ENCODE measurements at regions not wholly inside any gene's neighbourhood (a gene's known extent, or its start where the extent isn't known, plus 50 kb on each side); places are given as distances from the start of the nearest gene placed in this dataset.
A peak's percentile ranks its signal among the peaks of the same experiment; 100 is the strongest.
"Not testable (repeated sequence)": the region's sequence is repeated elsewhere in the genome, so short reads cannot be mapped to it uniquely, and the experiment has no call there.

- no peak for DNase-seq
Observed at GRCh38 chr5:53160895-53161294, 51.3 kb upstream of the MOCS2 start.

- DNase-seq, result no peak
Observed at GRCh38 chr5:53161876-53162275, 52.3 kb upstream of the MOCS2 start.

DNA sequence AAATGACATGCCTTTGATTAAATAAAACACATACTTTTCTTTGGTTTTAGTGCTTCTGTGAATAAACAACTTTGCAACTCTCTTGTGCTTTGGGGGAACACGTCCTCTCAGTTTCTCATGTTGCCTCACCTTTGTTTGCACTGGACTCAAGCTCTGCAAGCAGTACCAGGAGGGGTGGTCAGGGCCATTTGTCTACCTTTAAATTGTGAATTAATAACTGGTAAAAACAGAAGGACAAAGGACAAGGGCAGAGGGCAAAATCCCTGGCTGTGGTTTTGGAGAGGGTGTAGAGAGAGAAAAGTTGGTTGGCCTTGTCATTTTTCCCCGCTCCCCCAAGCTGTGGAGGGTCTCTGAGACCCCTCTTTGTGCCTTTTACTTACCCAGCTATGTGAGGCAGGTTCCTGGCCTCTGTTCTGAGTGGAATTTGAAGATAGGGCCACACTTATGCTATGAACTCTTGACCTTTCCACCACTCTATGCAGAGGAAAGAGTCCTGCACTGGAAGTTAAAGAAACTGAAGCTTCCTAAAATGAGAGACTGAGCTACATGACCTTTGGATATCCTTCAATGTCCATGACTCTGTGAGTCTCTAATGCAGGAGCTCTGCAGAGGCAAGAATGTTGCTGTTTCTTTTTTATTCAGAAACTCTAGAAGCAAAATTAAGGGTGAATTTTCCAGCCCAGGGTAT is 55.1 kb upstream of the MOCS2 start:
- DNase-seq, result no peak

DNA sequence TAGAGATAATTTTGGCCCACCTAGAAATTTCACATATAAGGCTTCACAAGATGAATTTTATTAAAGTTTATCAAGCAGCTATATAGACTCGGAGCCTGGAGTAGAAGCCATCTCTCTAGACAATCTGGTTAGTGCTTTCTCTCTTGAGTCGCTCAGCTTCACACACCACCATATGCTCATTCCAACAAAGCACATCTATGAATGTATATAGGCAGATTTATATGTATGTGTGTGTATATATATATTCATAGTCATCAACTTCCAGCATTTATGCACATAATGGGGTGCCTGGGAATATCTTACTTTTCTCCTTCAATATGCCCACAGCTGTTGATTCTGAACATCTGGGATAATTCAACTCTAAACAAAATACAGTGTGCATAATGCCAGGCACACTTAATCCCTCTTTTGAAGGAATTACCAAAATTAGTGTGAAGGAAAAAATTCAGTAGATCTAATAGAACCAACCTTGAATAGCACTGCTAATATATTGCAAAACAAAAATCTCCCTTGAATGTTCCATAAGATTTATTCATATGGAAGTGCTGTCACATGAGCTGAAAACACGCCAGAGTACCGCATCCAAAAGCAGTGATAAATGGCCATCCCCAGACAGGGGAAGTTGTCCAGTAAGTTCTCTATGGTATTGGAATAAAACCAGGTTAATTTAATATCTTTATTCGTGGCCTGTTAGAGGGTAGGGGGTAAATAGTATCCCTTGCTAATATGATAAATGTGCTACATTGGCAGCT is 56.0 kb upstream of the MOCS2 start:
- DNase-seq, result no peak

DNA sequence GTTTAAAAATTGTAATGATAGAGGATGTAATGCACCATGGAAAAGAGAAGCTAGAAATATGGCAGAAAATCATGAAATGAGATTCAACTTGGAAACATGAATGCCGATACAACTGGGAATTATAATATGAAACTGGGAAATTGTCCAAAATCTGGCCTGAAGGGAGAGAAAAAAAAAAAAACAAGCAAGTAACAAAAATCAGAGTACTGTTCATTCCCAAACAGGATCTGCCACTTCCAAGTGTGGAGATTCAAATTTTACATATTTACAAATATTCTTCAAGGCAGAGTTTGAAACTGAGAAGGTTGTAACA is 56.6 kb upstream of the MOCS2 start:
- no peak for DNase-seq

- no peak for DNase-seq
Observed at GRCh38 chr5:53167836-53168235, 58.3 kb upstream of the MOCS2 start.

DNA sequence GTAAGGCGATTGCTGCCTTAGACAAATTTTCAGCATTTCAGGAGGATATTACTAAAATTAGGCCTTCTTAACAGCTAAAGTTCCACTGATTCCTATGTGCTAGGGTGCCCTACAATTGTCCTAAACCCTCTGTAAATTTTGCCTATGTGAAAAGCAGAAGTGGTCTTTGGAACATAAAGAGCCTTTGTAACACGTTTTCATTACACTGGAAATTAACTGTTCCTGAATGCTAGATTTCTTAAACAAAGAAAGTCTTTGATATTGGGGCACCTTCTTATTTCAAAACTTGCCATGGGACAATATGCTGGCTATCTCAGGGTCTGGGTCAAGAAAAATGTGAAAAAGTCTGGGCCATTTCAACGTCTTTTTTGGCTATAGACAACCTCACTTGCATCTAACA is 60.4 kb upstream of the MOCS2 start:
- no peak for DNase-seq

DNA sequence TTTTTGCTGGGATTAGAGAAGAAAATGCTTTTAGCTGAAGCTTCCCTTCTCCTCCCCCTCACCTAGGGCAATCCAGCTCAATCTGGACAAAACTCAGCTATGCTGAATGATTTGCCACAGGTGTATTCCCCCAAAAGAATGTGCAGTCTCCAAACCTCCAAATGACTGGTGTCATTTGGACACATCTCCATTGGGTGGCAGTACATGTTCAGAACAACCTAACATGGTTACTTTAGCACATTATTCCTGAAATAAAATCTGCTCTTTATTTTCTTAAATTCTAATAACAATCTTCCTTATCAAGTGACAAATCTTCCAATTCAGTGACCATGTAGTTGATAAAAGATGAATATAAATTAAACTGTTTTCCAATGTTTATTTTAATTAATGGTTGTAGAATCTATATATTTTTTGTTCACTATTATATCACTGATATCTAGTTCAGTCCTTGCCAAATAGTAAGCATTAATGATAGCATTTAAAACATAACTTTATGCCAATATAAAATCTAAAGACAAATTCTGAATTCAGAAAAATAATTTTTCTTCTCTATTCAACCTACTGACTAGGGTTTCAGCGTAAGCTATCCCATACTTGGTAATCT is 61.3 kb upstream of the MOCS2 start:
- DNase-seq, result peak; percentile 25

DNA sequence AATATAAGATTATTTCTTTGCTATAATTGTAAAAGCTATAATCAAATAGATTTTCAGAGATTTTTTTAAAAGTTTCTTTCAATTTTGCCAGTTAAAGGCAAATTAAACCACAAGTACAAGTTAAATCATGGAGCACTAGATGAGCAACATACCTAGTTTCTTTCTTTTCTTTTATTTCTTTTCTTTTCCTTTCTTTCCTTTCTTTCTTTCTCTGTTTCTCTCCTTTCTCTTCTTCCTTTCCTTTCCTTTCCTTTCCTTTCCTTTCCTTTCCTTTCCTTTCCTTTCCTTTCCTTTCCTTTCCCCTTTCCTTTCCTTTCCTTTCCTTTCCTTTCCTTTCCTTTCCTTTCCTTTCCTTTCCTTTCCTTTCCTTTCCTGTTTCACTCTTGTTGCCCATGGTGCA is 62.5 kb upstream of the MOCS2 start:
- not testable (repeated sequence) for DNase-seq

DNA sequence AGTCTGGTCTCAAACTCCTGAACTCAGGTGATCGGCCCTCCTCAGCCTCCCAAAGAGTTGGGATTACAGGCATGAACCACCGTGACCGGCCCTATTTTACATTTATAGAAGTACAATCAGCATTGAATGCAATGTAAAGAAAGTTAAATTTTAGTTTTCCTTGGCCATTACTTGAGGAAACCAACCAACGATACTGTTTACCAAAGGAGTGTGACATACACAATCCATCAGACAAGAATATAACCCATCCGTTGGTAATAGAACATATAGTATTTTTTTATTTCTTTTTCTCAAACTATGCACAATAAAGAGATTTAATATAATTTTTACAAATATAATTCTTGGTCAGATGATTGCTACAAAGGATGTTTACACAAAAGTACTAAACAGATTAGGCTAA is 63.1 kb upstream of the MOCS2 start:
- no peak for DNase-seq

GRCh38 chr5:53173083-53173482 is 63.5 kb upstream of the MOCS2 start:
- DNase-seq, result no peak

DNA sequence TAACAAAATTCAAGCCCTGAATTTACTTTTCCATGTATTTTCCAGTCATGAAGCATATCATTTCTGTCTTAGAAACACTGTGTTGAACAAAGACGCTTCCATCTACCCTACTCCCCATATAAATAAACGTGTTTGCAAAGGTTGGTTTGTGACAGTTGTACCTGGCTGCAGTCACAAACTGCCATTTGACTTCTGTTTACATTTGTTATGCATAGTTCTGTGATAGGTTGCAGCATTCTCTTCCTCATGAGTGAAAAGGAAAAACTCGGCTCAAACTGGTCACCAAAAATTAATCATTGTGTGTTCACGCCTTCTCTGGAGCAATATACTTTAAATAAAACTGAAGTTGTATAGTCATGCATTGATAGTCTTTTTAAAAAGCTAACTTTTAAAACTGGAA is 69.3 kb upstream of the MOCS2 start:
- no peak for DNase-seq

- DNase-seq, result no peak
Observed at GRCh38 chr5:53179691-53180090, 70.1 kb upstream of the MOCS2 start.

DNA sequence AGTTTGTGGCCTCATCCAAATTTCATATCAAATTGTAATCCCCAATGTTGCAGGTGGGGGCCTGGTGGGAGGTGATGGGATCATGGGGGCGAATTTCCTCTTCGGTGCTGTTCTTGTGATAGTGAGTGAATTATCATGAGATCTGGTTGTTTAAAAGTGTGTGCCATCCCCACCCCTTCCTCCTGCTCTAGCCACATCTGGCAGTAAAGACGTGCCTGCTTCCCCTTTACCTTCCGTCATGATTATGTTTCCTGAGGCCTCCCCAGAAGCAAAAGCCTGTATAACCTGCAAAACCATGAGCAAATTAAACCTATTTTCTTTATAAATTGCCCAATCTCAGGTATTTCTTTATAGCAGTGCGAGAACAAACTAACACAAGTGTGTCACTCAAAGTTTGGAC is 71.0 kb upstream of the MOCS2 start:
- DNase-seq, result no peak

- no peak for DNase-seq
Observed at GRCh38 chr5:53180991-53181390, 71.4 kb upstream of the MOCS2 start.

DNA sequence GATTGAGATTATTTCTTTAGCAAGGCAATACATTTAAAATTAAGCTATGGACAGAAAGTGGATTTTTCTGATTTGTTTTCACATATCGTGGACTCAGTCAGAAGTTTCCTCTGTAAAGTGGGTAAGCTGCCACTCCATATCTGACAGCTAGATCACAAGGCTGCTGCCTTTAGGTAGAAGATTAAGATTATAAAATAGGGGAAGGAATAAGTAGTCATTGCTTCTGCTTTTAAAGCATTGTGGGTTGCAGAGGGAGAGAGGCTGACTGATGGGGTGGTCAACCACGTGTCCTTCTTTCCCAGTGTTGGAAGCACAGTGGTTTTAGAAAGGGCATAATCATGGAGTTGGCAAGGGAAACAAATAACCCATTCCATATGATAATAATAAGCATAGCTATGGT is 74.3 kb upstream of the MOCS2 start:
- no peak for DNase-seq

DNA sequence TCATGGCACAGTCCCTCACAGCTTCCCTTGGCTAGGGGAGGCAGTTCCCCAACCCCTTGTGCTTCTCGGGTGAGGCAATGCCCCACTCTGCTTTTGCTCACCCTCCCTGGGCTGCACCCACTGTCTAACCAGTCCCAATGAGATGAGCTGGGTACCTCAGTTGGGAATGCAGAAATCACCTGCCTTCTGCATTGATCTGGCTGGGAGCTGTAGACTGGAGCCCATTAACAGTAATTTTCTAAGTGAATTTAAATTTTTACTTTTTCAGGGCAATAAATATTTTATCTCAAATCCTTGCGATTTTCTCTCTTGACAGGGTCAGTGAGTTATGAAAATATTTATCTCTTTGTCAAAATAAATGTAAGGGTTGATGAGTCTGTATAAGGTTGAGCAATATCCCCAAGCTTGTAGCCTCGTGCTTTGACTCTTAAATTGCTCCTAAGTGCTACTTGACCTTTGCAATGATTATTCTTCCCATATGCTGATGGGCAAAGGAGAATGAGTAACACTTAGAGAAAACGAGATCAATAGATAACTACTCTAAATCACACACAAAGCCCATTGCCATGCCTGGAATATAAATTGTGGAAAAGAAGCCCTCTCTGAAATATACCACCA is 82.1 kb upstream of the MOCS2 start:
- DNase-seq, result no peak

DNA sequence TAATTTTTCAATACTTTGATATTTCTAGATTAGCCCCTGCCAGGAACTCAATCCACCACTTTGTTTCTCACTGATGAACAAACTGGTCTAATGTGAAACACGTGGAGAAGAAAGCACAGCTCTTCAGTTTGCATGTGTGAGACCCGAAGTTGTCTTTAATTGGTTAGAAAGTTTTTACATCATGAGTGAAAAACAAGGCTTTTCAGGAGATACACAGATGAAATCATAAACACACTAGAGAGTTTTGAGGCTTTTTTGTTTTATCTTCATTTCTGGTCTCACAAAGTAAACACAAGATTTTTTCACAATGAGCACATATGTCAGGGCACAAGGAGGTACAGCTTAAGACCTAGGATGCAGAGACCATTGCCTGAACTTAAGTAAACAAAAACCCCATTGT is 84.5 kb upstream of the MOCS2 start:
- no peak for DNase-seq

DNA sequence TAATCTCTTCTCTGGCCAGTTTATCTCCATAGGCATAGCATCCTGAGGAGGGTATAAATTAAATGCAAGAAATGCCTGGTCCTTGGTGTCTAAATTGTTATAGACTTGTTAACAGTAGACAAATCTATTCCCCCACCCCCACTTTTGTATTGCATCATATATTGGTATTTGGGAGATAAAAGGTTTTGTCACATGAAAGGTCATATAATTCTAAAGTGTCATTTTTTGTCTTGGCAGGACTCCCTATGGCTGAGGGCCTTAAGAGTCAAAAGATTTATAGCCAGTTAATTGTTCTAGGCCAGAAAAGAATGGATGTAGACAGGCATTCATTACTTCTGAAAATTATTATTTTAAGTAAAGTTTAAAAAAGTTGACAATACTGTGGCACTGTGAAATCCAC is 90.3 kb upstream of the MOCS2 start:
- no peak for DNase-seq

- DNase-seq, result no peak
Observed at GRCh38 chr5:53200306-53200705, 90.7 kb upstream of the MOCS2 start.

- DNase-seq, result no peak
Observed at GRCh38 chr5:53201746-53202145, 92.2 kb upstream of the MOCS2 start.

DNA sequence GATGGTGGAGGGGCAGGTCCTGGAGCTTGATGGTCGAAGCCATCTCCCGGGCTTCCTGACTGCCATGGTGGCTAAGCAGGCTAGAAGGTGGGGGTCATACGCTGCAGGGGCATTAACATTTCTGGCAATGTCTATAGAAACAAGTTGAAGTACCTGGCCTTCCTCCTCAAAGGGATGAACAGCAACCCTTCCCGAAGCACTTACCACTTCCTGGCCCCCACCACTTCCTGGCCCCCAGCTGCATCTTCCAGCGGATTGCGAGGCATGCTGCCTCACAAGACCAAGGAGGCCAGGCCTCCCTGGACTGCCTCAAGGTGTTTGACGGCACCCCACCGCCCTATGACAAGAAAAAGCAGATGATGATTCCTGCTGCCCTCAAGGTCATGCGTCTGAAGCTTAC is 97.0 kb upstream of the MOCS2 start:
- no peak for DNase-seq

- DNase-seq, result no peak
Observed at GRCh38 chr5:53211799-53212198, 102.2 kb upstream of the MOCS2 start.

DNA sequence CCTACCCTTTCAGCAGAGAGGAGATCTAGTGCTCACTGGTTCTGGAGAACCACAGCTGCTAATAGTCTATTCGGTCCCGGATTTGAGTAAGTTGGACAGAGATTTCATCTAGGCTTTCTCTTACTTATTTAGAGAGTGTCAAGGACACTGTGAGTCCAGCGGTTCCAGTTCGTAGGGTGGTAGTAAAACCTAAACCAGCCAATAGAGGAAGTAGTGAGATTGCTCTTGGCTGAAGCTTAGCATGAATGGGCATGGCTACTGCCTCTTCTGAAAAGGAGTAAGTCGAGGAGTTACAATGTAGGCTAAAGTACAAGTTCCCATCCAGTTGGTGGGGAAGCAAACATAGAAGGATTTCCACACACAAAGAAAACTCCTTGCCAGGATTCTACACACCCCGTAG is 109.6 kb upstream of the MOCS2 start:
- DNase-seq, result no peak
